HepG2 (cell line): ENCODE measurements at regions not wholly inside any gene's neighbourhood (a gene's known extent, or its start where the extent isn't known, plus 50 kb on each side); places are given as distances from the start of the nearest gene placed in this dataset.

Source experiments
- ATAC-seq: fragments of 200-7000 bp; cut with Tn5 transposase; 3 replicates; pipeline ENCODE4 v1.9.1; 2020; ENCODE audit warnings: mild to moderate bottlenecking, moderate library complexity
- BruUV-seq: library from RNA; stranded (reverse); fragments of 400-500 nt; replicated peaks from 2 replicates; lab custom pipeline; 2021; lab: Mats Ljungman, UMichigan
- CTCF ChIA-PET: fragments of 300-600 bp; formaldehyde crosslinking; extraction: SDS; loops from one replicate; lab custom pipeline; 2021; ENCODE audit warnings: low total read pairs, inconsistent platforms, low intra/inter-chr PET ratio; lab: Yijun Ruan, JAX
- POLR2A ChIA-PET: fragments of 350-600 bp; sonication (Branson Sonifier 250); formaldehyde crosslinking; loops from one replicate; lab custom pipeline; 2020; ENCODE audit warnings: antibody characterized with exemption, inconsistent platforms; lab: Yijun Ruan, JAX
- DNase-seq: peaks from one replicate; pipeline ENCODE4 v3.0.0-alpha.2; 2015; ENCODE audit warnings: low spot score
- FAIRE-seq: peaks from 3 replicates; lab custom pipeline; 2011; peaks lifted over from hg19 to GRCh38; lab: Jason Lieb, UNC
- H2AFZ ChIP-seq: one replicate; pipeline ENCODE4 v1.6.1; 2011; ENCODE audit warnings: low read length, inconsistent platforms
- H3K27ac ChIP-seq: fragments of 300-600 bp; 3 replicates; pipeline ENCODE4 v1.8.0; 2011; ENCODE audit warnings: mixed run types, mild to moderate bottlenecking, mixed read lengths, low read length, inconsistent platforms; ENCODE audit not compliant: insufficient read depth; ENCODE audit errors: extremely low read length
- H3K27me3 ChIP-seq, 2 experiments: fragments of 200-600 bp in 1 of 2; 2 replicates in 1 of 2; 3 replicates in 1 of 2; pipeline versions ENCODE4 v1.6.0 to v1.8.0; 2011; ENCODE audit warnings: low read length in 2 of 2, mild to moderate bottlenecking in 2 of 2, moderate library complexity in 2 of 2, inconsistent platforms in 1 of 2; ENCODE audit not compliant: insufficient read depth in 2 of 2, control insufficient read depth in 1 of 2
- H3K36me3 ChIP-seq, 2 experiments: fragments of 200-600 bp in 1 of 2; replicated peaks in 1 of 2; 2 replicates in 1 of 2; 3 replicates in 1 of 2; pipeline versions ENCODE4 v1.5.1 to v1.8.0; 2011; ENCODE audit warnings: low read length in 2 of 2, inconsistent platforms in 1 of 2; ENCODE audit not compliant: insufficient read depth in 2 of 2, control insufficient read depth in 1 of 2
- H3K4me1 ChIP-seq: 2 replicates; pipeline ENCODE4 v1.5.1; 2012; ENCODE audit warnings: low read length, inconsistent platforms; ENCODE audit not compliant: insufficient read depth
- H3K4me2 ChIP-seq: 2 replicates; pipeline ENCODE4 v1.6.0; 2011; ENCODE audit warnings: low read depth, low read length, inconsistent platforms
- H3K4me3 ChIP-seq, 3 experiments: fragments of 200-600 bp in 1 of 3; sonication (generic), shearing (Covaris generic) in 1 of 3; replicated peaks in 1 of 3; 2 replicates each; pipeline ENCODE4 v1.5.1; 2011 to 2016; ENCODE audit warnings: low read length in 3 of 3, inconsistent platforms in 2 of 3, low read depth in 2 of 3, mild to moderate bottlenecking in 2 of 3, control low read depth in 1 of 3, mixed read lengths in 1 of 3; ENCODE audit not compliant: insufficient read depth in 1 of 3
- H3K79me2 ChIP-seq: one replicate; pipeline ENCODE4 v1.6.1; 2011; ENCODE audit warnings: low read length, inconsistent platforms; ENCODE audit not compliant: insufficient read depth
- H3K9ac ChIP-seq: 2 replicates; pipeline ENCODE4 v1.6.0; 2011; ENCODE audit warnings: mild to moderate bottlenecking, low read depth, low read length, inconsistent platforms; ENCODE audit not compliant: insufficient read depth
- H3K9me3 ChIP-seq: 2 replicates; pipeline ENCODE4 v1.5.1; 2012; ENCODE audit warnings: mild to moderate bottlenecking, low read length
- H4K20me1 ChIP-seq: 2 replicates; pipeline ENCODE4 v1.6.0; 2011; ENCODE audit warnings: inconsistent platforms, mild to moderate bottlenecking, low read length, moderate library complexity; ENCODE audit not compliant: insufficient read depth
- NCOA1 ChIP-seq: sonication (generic); formaldehyde crosslinking; IDR thresholded peaks from 2 replicates; pipeline ENCODE4 v1.9.0; 2021; ENCODE audit warnings: missing genetic modification reagents
- RNF2 ChIP-seq: fragments of 450-650 bp; conservative IDR thresholded peaks from 2 replicates; pipeline ENCODE4 v1.6.1; 2016; ENCODE audit warnings: low read depth
- U2AF1 ChIP-seq: fragments of 200-400 bp; formaldehyde crosslinking; optimal IDR thresholded peaks from 2 replicates; pipeline ENCODE3; 2017; ENCODE audit warnings: mild to moderate bottlenecking, low read depth, low read length
- ZNF225 ChIP-seq: sonication (generic); formaldehyde crosslinking; IDR thresholded peaks from 2 replicates; pipeline ENCODE4 v1.4.0; 2020; ENCODE audit warnings: mild to moderate bottlenecking, missing genetic modification reagents
- ZNF83 ChIP-seq: sonication (generic); formaldehyde crosslinking; IDR thresholded peaks from 2 replicates; pipeline ENCODE4 v1.4.0; 2020; ENCODE audit warnings: missing genetic modification reagents, mild to moderate bottlenecking, borderline replicate concordance
- WGBS: methylation state at CpG from one replicate; pipeline ENCODE4 v1.1.6; 2017; ENCODE audit warnings: low lambda C conversion rate; 5-methylcytosine and 5-hydroxymethylcytosine counted together
- in situ Hi-C: cut with HindIII; loops from 2 replicates; pipeline ENCODE4 v1.10.0; 2017; ENCODE audit warnings: low pct_unique_long_range_greater_than_20kb; ENCODE audit not compliant: extremely low pct_ligation_motif_present
- intact Hi-C: fragments of 100-400 bp; cut with micrococcal nuclease; formaldehyde crosslinking; loops from one replicate; pipeline ENCODE4 v1.10.0; 2022; ENCODE audit not compliant: unreplicated experiment
- TF ChIP-seq, protein P1 (sequence below): sonication (generic); formaldehyde crosslinking; IDR thresholded peaks from 2 replicates; pipeline ENCODE4 v1.8.0; 2022; ENCODE audit warnings: missing genetic modification reagents, mild to moderate bottlenecking, moderate library complexity, borderline replicate concordance
- TF ChIP-seq, protein P2 (sequence below), 2 experiments: fragments of 450-650 bp in 1 of 2; sonication (generic) in 1 of 2; formaldehyde crosslinking; IDR thresholded peaks; 2 replicates each; pipeline versions ENCODE4 v1.5.0 to v1.8.0; 2020 to 2022; ENCODE audit warnings: mild to moderate bottlenecking in 1 of 2, missing genetic modification reagents in 1 of 2
- TF ChIP-seq, protein P3 (sequence below): sonication (generic); formaldehyde crosslinking; IDR thresholded peaks from 2 replicates; pipeline ENCODE4 v1.8.1; 2023; ENCODE audit warnings: missing genetic modification reagents, inconsistent platforms, borderline replicate concordance
- TF ChIP-seq, protein P4 (sequence below): fragments of 450-650 bp; IDR thresholded peaks from 2 replicates; pipeline ENCODE4 v1.6.1; 2016
- TF ChIP-seq, protein P5 (sequence below): IDR thresholded peaks from 2 replicates; pipeline ENCODE4 v1.6.1; 2012; ENCODE audit warnings: low read depth, low read length, improper control_type of control experiment

DNA sequence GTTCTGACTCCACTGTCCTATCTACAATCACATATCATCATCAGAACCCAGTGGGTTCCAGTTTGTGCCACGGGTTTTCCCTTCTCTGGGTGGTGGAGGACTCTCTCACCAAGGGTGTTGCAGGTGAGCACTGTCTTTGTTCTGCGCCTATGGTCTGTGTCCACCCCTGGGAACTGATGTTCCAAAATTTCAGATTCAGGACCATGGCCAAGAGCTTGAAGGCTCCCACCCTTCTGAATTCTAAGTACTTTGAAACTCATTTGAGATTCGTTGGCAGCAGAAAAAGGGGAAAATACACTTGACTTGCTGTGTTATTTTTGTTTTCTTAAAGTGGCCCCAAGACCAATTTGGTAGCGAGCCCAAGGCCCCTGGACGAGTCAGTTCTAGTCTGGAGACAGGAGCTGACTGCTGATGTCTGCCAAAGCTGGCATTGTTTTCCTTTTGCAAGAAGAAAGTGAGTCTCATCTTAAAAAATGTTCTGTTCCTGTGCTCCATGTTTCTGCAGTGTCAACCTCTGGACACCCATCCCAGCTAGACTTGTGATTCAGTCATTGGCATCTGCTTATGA is 310.9 kb downstream of the HAPSTR1 start:
- in situ Hi-C loops, result no loop called here

DNA sequence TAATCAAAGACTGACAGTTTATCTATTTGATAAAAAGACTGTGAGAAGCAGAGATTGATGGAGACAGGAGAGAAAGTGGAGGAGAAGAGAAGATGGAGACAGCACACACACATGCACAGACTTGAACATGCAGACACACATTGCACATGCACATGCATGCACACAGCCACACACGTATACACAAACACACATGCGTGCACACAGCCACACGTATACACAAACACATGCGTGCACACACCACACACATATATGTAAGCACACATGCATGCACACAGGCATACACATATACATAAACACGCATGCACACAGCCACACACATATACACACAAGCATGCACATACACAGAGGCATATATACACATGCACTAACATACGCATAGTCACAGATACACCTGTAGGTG is 313.4 kb downstream of the HAPSTR1 start:
- no peaks in the 10 kb centered on the region for H3K9me3 ChIP-seq
- no peak for ATAC-seq
- H4K20me1 ChIP-seq, result no peaks in the 10 kb centered on the region
- H3K36me3 ChIP-seq, result no peaks in the 10 kb centered on the region
- DNase-seq, result no peak
- FAIRE-seq, result no peak
- H2AFZ ChIP-seq, result no peak overlapping the region
- POLR2A ChIA-PET, result no interaction called here
- no peak overlapping the region for H3K4me3 ChIP-seq
- no peak overlapping the region for H3K27ac ChIP-seq
- H3K4me1 ChIP-seq, result no peaks in the 10 kb centered on the region
- intact Hi-C loops, result no loop called here
- no peak overlapping the region for H3K4me2 ChIP-seq
- CTCF ChIA-PET, result no interaction called here
- BruUV-seq, result no TSS peak
- in situ Hi-C loops, result no loop called here
- 22% methylated on average over 6 of the region's 6 CpGs for WGBS
- H3K9ac ChIP-seq, result no peak overlapping the region
- H3K27me3 ChIP-seq, result peaks cover 0 to 2% of the 10 kb centered on the region in 2 experiments; a peak in 1 of 5 replicates
- no peaks in the 10 kb centered on the region for H3K79me2 ChIP-seq
- no peak for TF ChIP-seq NCOA1 (CRISPR knock-in tag)
- TF ChIP-seq, protein P1, sequence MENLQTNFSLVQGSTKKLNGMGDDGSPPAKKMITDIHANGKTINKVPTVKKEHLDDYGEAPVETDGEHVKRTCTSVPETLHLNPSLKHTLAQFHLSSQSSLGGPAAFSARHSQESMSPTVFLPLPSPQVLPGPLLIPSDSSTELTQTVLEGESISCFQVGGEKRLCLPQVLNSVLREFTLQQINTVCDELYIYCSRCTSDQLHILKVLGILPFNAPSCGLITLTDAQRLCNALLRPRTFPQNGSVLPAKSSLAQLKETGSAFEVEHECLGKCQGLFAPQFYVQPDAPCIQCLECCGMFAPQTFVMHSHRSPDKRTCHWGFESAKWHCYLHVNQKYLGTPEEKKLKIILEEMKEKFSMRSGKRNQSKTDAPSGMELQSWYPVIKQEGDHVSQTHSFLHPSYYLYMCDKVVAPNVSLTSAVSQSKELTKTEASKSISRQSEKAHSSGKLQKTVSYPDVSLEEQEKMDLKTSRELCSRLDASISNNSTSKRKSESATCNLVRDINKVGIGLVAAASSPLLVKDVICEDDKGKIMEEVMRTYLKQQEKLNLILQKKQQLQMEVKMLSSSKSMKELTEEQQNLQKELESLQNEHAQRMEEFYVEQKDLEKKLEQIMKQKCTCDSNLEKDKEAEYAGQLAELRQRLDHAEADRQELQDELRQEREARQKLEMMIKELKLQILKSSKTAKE (CRISPR knock-in tag), result 0 out of 2 replicates have a peak, but pooled peaks have one; percentile 21
- TF ChIP-seq U2AF1, result no peak
- TF ChIP-seq RNF2, result no peak
- TF ChIP-seq, protein P2, sequence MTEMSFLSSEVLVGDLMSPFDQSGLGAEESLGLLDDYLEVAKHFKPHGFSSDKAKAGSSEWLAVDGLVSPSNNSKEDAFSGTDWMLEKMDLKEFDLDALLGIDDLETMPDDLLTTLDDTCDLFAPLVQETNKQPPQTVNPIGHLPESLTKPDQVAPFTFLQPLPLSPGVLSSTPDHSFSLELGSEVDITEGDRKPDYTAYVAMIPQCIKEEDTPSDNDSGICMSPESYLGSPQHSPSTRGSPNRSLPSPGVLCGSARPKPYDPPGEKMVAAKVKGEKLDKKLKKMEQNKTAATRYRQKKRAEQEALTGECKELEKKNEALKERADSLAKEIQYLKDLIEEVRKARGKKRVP (CRISPR knock-in tag; IDR thresholded peaks at IDR 0.05), result no peak
- TF ChIP-seq, protein P3, sequence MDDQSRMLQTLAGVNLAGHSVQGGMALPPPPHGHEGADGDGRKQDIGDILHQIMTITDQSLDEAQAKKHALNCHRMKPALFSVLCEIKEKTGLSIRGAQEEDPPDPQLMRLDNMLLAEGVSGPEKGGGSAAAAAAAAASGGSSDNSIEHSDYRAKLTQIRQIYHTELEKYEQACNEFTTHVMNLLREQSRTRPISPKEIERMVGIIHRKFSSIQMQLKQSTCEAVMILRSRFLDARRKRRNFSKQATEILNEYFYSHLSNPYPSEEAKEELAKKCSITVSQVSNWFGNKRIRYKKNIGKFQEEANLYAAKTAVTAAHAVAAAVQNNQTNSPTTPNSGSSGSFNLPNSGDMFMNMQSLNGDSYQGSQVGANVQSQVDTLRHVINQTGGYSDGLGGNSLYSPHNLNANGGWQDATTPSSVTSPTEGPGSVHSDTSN, result no peak
- TF ChIP-seq, protein P4, sequence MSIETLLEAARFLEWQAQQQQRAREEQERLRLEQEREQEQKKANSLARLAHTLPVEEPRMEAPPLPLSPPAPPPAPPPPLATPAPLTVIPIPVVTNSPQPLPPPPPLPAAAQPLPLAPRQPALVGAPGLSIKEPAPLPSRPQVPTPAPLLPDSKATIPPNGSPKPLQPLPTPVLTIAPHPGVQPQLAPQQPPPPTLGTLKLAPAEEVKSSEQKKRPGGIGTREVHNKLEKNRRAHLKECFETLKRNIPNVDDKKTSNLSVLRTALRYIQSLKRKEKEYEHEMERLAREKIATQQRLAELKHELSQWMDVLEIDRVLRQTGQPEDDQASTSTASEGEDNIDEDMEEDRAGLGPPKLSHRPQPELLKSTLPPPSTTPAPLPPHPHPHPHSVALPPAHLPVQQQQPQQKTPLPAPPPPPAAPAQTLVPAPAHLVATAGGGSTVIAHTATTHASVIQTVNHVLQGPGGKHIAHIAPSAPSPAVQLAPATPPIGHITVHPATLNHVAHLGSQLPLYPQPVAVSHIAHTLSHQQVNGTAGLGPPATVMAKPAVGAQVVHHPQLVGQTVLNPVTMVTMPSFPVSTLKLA, result peak; percentile 90

More for the DNA sequence above, 310.9 kb downstream of the HAPSTR1 start:
- Histone ChIP-seq H3K4me1 (no peaks in the 10 kb centered on the region), H3K9me3 (no peaks in the 10 kb centered on the region), H3K27me3 (peaks cover 0 to 2% of the 10 kb centered on the region in 2 experiments; a peak in 1 of 5 replicates), H3K4me2 (no peak overlapping the region), H3K27ac (no peak overlapping the region), H3K79me2 (no peaks in the 10 kb centered on the region), H3K9ac (no peak overlapping the region), H4K20me1 (no peaks in the 10 kb centered on the region), H2AFZ (no peak overlapping the region), H3K36me3 (no peaks in the 10 kb centered on the region), H3K4me3 (no peak overlapping the region)
- ATAC-seq (no peak), FAIRE-seq (no peak), DNase-seq (no peak)
- ChIA-PET CTCF (no interaction called here), POLR2A (no interaction called here)
- TF ChIP-seq, protein P5, sequence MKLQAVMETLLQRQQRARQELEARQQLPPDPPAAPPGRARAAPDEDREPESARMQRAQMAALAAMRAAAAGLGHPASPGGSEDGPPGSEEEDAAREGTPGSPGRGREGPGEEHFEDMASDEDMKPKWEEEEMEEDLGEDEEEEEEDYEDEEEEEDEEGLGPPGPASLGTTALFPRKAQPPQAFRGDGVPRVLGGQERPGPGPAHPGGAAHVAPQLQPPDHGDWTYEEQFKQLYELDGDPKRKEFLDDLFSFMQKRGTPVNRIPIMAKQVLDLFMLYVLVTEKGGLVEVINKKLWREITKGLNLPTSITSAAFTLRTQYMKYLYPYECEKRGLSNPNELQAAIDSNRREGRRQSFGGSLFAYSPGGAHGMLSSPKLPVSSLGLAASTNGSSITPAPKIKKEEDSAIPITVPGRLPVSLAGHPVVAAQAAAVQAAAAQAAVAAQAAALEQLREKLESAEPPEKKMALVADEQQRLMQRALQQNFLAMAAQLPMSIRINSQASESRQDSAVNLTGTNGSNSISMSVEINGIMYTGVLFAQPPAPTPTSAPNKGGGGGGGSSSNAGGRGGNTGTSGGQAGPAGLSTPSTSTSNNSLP, result no peak
- TF ChIP-seq ZNF83 (no peak), ZNF225 (CRISPR knock-in tag) (no peak)
- intact Hi-C loops, result no loop called here
- BruUV-seq, result no TSS peak
- WGBS, result 16% methylated on average over 5 of the region's 5 CpGs
